ENCODE measurements at regions not wholly inside any gene's neighbourhood (a gene's known extent, or its start where the extent isn't known, plus 50 kb on each side); places are given as distances from the start of the nearest gene placed in this dataset.
A peak's percentile ranks its signal among the peaks of the same experiment; 100 is the strongest.
"Not testable (repeated sequence)": the region's sequence is repeated elsewhere in the genome, so short reads cannot be mapped to it uniquely, and the experiment has no call there.

DNA sequence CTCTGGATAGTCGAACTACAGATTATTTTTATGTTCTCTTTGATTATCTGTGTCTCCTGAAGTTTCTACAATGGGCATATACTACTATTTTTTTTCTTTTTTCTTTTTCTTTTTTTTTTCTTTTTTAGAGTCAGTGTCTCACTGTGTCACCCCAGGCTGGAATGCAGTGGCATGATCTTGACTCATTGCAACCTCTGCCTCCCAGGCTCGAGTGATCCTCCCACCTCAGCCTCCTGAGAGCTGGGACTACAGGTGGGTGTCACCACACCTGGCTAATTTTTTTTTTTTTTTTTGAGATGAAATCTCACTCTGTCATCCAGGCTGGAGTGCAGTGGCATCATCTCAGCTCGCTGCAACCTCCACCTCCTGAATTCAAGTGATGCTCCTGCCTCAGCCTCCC lies 250.7 kb upstream of the KAZN start:
- DNase-seq (ENCODE audit: low spot score), result no peak

DNA sequence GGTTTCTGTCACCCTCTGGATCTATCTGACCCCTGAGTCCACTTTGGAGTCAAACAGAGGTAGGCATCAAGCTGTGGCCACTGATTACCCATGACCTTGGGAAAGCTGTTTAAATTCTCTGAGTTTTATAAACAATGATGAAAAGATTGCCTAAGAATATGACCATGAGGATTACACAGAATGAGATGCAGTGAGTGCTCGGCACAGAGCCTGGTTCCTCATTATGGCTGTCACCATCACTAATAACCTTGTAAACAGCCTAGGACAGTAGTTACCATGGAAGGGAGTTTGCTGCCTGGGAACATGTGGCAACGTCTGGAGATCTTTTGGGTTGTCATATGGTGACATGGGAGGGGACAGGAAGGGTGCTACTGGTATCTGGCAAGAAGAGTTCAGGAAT lies 248.3 kb upstream of the KAZN start:
- no peak for DNase-seq (ENCODE audit: low spot score)

DNA sequence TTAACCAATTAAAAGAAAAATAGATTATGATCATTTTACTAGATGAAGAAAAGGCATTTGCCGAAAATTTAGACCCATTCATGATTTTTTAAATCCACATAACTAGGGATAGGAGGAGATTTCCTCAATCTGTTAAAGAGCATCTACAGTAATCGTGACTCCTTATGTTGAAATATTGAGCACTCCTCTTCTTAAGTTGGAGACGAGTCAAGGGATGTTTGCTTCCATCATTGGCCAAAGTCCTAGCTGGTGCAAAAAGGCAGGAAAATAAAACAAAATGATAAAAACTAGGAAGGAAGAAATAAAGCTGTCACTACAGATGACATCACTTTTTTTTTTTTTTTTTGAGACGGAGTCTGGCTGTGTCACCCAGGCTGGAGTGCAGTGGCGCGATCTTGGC lies 245.6 kb upstream of the KAZN start:
- no peak for DNase-seq (ENCODE audit: low spot score)

DNA sequence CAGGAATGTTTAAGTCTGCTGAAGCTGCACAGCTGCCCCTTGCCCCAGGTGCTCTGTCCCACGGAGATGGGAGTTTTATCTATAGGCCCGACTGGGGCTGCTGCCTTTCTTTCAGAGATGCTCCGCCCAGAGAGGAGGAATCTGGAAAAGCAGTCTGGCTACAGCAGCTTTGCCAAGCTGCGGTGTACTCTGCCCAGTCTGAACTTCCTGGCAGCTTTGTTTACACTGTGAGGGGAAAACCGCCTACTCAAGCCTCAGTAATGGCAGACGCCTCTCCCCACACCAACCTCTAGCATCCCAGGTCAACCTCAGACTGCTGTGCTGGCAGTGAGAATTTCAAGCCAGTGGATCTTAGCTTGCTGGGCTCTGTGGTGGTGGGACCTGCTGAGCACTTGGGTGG lies 237.5 kb upstream of the KAZN start:
- DNase-seq (ENCODE audit: low spot score), result not testable (repeated sequence)

DNA sequence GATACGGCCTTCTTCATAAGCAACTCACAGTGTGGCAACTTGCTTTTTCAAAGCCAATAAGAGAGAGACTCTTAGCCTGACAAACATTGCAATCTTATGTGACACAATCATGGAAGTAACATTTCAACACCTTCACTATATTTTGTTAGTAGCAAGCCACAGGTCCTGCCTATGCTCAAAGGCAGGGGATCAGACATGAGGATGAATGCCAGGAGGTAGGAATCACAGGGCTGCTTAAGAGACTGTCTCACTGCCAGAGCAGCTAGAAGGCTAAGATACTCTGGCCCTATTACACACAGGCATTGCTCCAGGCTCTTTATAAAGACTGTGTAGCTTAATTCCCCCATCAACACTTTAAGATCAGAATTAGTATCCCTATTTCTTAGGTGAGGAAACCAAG lies 236.2 kb upstream of the KAZN start:
- DNase-seq (ENCODE audit: low spot score), result no peak

DNA sequence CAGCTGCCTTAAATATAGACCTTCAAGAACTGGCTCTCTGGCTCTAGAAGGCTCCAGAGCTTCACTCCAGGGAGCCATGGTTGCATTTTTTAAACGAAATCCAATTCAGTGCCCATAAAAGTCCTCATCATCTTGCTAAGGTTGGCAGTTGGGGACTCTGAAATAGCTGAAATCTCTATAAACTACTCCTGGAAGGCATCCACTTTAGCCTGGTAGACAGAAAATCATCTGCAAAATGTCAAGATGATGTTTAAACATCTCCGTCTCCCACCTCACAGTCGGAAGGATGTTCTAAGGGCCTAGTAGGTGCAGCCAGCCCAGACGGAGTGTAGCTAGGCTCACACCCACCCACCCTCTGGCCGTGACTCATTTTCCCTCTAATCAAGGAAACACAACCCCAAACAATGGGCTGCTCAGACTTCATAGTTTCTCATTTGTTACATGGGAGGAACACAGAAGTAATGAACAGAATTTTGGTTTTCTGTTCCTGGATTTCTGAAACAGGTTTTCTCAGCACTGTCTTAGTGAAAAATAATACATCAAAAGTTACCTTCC lies 235.4 kb upstream of the KAZN start:
- DNase-seq (ENCODE audit: low spot score), result no peak

DNA sequence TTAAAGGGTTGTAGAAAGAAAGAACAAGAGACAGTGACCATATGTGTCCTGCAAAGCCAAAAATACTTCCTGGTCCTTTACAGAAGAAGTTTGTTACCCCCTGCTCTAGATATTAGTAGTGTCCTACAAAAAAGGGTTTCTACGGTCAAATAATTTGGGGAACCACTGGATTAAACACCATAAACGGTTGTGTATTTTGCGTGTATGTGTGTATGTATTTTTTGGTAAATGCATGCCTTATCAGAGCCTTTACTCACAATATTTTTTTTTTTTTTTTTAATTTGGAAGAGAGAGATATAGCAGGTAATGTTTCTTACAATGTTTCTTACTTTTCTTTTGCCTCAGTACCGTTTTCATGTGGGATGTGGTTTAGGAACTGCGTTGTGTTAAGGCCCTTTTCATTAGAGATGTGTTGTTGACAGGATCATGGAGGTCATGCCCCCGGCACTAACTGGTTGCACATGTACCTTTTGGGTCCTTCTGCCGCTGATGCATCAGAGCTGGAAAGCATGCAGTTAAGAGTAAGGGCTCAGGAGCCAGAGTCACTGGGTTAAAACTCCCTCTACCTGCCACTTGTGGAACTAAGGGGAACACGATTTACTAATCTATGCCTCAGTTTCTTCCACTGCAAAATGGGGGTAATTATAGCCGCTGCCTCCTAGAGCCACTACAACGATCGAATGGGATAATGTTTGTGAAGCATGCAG lies 234.6 kb upstream of the KAZN start:
- no peak for DNase-seq (ENCODE audit: low spot score)

DNA sequence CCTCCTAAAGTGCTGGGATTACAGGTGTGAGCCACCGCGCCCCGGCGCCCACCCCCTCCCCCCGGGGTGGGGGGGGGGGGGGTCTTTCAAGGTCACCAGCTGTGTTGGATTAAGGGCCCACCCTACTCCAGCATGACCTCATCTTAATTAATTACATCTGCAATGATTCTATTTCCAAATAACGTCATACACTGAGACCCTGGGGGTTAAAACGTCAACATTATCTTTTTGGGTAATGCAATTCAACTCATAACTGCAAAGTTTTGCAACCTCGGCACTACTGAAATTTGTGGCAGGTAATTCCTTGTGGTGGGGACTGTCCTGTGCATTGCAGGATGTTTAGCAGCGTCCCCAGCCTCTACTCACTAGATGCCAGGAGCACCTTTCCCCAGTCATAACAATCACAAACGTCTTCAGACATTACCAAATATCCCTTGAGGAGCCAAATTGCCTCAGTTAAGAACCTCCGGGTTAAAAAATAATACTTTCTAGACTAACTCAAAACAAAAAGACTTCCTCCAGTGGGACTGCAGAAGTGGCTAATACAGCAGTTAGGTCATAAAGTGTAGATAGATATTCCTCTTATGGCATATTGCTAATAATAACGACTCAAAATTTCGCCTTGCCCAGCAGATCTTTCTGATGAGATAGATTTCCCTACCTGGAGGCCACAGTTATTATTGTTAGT lies 233.0 kb upstream of the KAZN start:
- DNase-seq (ENCODE audit: low spot score), result no peak

DNA sequence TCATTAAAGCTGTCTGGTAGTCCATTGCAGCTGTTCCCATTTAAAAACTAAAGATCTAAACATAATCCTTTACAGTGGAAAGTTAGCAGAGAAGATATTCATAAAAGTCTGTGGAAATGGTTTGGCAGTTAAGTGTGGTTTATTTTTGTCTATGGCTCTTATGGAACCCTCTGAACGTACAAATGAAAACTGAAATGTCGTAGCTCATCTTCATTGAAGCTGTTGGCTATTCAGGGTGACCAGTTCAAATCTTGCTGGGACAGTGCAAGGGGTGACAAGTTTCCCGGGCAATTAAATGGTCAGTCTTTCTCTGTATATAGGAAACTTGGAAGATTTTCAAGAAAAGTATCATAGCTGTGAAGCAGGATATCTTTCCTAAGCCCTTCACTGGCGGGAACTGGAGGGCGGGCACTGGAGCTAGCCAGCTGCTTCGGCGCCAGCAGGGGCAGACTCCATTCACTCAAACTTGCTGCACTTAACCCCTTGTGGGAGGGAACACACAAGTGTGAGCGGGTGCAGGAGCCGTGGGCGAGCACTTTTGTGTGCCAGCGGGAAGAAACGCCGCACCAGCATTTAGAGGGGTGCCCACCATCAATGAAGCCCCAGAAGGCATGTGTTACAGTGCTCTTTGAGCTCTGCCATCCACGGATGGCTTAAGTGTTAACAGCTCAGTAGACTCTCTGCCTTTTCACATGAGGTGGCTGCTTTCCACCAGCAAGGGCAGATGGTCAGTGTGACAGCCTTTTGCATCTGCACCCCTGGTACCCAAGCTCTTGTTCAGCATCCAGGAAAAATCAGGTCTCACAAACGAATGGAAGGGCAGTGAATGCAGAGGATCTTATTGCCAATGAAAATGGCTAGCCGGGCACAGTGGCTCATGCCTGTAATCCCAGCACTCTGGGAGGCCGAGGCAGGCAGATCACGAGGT lies 232.1 kb upstream of the KAZN start:
- DNase-seq (ENCODE audit: low spot score), result peak; percentile 56

DNA sequence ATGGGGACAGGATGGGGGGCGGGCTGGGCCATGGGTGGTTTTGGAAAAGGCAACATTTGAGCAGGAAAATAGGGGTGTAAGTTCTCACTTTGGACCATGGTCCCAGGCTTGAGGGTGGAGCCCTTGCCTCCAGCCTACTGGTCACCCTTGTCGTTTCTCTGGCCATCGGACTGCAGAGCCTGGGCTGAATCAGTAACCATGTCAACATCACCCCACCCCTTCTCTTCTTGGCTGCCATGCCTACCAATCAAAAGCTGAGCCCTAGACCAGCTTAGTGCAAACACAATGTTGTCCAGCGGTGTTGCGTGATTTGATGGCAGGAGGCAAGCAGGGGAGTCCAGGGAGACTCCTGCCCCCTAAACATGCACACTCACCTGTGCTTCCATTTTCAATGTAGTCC lies 231.0 kb upstream of the KAZN start:
- no peak for DNase-seq (ENCODE audit: low spot score)

DNA sequence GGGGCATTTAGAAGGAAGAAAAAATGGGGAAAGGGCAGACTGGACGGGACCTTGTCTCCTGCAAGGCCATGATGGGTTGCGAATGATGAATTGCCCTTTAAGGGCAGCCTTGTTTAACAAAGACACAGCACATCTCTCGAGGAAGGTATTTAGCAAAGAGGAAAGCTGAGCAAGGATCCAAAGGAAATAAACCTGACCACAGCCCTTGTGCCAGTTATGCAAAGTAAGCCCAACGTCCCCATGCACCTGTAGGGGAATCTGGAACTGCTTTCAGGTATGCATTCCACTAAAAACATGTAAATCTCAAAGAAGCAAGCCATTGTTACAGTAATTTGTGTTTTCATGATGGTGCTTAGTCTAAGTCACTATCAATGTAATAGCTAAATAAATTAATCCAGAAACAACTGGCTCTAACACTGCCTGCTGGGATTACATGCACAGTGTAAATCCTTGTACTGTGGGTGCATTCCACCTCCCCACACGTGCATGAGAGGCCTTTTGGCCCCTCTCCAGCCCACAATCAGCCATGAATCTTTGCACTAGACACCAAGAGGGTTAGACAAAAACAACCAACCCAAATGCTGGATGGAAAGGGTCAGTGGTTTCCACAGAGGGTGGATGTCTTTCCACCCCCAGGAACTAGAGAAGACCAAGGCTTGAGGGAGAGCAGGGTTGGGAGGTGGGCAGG lies 228.8 kb upstream of the KAZN start:
- no peak for DNase-seq (ENCODE audit: low spot score)

DNA sequence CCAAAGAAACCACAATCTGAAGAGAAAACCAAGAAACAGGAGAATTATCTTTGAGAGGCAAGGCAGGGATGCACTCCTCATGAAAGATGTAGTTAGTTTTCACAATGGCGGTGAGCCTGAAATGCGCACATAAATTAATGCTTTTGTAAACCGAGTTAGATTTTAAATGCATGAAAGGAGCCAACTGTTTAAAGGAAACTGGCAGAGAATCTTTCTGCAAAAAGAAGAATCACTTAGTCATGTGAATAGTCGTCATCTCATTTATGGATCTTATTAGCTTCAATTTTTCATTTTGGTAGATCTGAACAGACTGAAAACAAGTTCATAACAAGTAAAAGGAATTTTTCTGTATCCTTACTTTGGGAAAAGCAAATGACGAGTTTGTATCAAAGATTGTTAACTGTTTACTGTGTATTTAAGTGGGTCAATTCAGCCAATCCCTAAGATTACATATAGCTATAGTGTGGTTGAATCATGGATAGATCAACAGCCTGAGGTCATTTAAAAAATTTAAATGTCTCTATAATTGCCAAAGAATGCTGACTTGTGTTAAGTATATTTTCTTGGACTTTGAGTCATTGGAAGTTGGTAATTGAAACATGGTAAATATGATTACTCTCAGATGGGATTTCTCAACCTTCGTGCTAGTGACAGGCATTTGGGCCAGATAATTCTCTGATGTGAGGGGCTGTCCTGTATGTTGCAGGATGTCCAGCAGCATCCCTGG lies 226.6 kb upstream of the KAZN start:
- no peak for DNase-seq (ENCODE audit: low spot score)

DNA sequence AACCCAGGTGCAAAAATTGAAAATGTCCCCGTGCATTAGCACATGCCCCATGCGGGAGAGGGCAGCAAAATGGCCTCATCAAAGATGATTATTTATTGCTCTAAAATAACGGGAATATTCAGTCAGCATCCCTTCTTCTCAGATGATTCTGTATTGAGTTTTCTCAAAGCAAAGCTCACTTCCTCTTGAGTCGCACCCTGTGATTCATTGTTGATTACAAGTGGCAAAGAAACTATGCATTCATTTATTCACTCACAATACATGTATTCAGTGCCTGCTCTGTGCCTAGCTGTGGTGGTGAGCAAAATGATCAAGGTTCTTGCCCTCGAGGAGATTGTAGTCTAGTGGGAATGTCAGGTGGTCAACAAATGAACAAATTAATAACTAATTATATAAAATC lies 226.0 kb upstream of the KAZN start:
- no peak for DNase-seq (ENCODE audit: low spot score)

DNA sequence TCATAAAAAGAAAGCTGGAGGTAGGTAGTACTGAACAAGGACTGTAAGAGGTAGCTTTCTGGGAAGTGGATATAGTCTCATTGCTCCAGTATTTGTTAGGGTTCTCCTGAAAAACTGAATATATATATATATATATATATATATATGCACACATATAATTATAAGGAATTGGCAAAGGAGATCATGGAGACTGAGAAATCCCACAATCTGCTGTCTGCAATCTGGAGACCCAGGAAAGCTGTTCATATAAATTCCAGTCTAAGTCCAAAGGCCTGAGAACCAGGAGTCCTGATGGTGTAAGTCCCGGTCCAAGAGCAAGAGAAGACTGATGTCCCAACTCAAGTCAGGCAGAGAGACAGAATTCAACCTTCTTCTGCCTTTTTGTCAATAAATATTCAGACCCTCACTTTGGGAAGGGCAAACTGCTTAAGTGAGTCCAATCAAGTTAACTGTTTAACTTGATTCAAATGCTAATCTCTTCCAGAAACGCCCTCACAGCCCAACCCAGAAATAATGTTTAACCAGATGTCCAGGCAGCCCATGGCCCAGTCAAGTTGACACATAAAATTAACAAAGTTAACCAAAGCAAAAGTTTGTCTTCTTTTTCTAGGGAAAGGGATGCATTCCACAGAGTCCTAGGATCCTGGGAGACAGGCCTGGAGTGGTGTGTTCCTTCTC lies 225.3 kb upstream of the KAZN start:
- no peak for DNase-seq (ENCODE audit: low spot score)

DNA sequence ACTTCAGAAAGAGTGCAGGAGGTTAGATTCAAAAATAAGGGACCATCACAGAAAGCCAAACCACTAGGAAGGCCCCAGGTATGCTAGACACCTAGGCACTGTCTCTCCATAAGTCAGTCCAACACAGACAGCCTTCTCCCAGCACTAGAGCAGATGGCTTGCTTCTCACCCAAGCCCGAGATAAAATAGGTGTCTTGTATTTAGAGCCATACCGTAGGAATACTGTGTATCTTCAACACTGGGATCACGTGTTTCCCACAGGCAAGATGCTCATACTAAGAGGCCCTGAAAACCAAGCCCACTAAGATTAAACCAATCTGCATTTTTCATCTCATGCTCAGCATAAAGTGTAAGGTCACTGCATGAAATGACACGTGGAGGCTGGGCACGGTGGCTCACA lies 223.3 kb upstream of the KAZN start:
- DNase-seq (ENCODE audit: low spot score), result no peak

DNA sequence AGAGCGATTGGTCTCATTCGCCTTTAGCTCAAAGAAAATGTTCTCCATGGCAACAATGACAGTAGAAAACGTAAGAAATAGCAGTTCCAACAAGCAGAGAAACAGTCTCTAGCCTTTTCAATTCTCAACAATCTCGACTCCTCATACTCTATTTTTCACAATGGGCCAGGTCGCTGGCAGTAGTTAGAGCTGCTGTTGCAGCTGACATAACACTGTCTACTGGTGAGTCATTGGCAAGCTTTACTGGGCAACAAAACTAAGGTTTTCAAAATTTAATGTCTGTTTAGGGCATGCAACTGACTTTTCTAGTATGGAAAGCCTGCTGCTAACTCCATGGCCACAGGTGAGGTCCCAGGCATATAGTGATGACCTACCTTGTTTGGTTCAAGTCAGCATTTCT lies 221.1 kb upstream of the KAZN start:
- no peak for DNase-seq (ENCODE audit: low spot score)

DNA sequence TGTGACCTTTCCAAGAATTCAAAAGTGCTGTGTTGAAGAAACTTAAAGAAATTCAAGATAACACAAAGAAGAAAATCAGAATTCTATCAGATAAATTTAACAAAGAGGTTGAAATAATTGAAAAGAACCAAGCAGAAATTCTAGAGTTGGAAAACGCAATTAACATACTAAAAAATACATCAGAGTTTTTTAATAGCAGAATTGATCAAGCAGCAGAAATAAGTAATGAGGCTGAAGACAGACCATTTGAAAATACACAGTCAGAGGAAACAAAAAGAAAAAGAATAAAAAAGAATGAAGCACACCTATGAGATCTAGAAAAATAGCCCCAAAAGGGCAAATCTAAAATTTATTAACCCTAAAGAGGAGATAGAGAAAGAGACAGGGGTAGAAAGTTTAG lies 218.1 kb upstream of the KAZN start:
- no peak for DNase-seq (ENCODE audit: low spot score)

DNA sequence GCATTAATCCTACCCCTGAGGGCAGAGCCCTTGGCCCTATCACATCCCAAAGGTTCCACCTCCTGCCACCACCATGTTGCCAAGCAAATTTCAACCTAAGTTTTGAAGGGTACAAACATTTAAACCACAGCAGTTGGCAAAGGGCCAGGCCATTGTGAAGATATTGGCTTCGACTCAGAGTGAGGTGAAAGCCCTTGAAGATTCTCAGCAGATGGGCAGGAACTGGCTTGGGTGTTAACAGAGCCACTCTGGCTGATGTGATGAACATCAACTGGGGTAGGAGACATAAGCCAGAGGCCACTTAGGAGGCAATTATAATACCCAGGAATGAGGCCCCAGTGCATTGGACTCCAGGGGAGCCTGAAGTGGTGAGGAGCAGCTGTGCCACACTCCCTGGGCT lies 207.7 kb upstream of the KAZN start:
- no peak for DNase-seq (ENCODE audit: low spot score)

DNA sequence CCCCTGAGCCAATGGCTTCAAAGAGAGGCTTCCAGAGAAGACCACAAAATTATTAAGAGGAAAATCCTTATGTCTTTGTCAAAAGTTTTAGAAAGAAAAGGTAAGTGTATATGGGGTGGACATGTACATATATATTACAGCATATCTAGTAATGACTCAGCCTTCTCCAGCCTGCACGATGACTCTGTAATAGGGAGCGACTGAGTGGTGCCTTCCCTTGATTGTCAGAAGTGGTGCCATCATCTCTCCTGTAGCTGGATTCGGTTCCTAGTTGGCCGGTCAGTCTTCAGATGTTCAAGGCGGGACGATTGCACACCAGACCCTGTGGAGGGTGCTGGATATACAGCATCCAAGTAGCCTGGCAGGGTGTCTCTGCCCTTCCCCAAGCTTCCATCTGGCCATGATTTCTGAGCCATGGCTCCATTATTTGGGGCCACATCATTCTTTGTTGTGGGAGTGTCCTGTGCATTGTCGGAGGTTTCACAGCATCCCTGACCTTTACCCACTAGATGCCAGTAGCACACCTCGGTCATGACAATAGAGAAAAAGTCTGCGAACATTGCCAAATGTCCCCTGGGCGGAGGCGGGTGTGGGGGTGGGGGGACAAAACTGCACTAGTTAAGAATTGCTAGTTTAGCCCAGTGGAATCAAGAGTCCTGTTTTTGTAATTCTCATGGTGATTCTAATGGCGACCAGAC lies 206.2 kb upstream of the KAZN start:
- no peak for DNase-seq (ENCODE audit: low spot score)

DNA sequence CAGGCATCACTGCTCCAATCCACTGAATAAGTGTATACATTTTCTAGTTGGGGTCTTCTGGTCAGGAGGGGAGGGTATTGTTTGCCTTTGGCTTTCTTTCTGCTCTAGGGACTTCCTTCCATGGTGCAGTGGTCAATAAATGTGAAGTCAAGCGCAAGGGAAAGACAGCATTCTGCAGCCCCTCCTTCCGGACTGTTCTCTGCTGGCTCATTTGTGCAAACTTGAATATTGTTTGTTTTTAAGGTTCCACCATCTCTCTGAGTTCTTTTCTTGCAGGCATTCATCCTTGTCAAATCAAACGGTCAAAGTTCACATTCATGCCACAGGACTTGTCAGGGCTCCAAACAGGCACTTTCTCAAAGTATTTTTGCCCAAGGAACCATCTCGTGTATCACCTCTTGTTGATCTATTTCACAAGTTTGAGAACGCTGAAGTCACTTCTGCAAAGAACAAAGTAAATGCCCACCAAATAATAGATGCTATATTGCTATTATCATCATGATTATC lies 205.6 kb upstream of the KAZN start:
- DNase-seq (ENCODE audit: low spot score), result no peak
